ENCODE measurements at regions not wholly inside any gene's neighbourhood (a gene's known extent, or its start where the extent isn't known, plus 50 kb on each side); places are given as distances from the start of the nearest gene placed in this dataset.

DNA sequence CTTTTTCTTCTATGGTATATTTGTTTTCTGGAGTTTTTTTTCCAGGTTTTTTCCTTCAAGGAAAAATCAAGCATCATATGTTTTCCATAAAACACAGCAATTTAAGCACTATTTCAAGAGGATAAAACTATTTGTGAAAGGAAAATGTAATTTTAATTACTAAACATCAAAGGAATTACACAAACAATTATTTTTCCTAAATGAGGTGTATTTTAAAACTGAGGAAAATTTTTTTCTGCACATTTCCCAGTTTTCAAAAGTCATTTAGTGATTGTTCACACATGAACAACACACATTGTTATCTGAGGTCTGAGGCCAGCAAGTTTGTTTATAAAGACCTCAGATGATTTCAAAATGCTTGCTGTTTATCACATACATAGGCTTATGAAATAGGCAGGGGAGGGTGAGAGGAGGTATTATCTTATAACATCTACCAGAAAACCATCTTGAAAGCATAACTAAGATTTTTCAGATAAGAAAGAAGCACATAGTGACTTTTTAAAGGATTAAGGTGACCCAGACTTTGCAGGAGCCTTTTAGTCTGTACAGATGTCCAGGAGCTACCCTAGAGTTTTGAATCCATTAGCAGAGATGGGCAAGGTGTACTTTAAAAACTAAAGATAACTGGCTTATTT is 381.6 kb downstream of the GJA1 start:
- TF ChIP-seq EZH2phosphoT487 (IDR thresholded peaks at IDR 0.05; ENCODE audit: borderline replicate concordance, low read length) = no peak
- TF ChIP-seq, protein P1, sequence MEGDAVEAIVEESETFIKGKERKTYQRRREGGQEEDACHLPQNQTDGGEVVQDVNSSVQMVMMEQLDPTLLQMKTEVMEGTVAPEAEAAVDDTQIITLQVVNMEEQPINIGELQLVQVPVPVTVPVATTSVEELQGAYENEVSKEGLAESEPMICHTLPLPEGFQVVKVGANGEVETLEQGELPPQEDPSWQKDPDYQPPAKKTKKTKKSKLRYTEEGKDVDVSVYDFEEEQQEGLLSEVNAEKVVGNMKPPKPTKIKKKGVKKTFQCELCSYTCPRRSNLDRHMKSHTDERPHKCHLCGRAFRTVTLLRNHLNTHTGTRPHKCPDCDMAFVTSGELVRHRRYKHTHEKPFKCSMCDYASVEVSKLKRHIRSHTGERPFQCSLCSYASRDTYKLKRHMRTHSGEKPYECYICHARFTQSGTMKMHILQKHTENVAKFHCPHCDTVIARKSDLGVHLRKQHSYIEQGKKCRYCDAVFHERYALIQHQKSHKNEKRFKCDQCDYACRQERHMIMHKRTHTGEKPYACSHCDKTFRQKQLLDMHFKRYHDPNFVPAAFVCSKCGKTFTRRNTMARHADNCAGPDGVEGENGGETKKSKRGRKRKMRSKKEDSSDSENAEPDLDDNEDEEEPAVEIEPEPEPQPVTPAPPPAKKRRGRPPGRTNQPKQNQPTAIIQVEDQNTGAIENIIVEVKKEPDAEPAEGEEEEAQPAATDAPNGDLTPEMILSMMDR (IDR thresholded peaks at IDR 0.05; ENCODE audit: low read depth, low read length, poor library complexity, severe bottlenecking) = no peak
- Histone ChIP-seq H3K79me2 (ENCODE audit: control insufficient read depth, low read length) (no peaks in the 10 kb centered on the region), H3F3A (ENCODE audit: control insufficient read depth, insufficient read depth) (no peaks in the 10 kb centered on the region), H3K27me3 (ENCODE audit: control insufficient read depth, low read length) (no peaks in the 10 kb centered on the region), H3K27ac (ENCODE audit: low read depth, low read length) (no peak overlapping the region), H3K9me3 (ENCODE audit: control insufficient read depth, insufficient read depth, low read length) (peaks cover 4% of the 10 kb centered on the region; the same call in 1 of the 2 replicates), H4K20me1 (ENCODE audit: control insufficient read depth, insufficient read depth, low read depth, low read length) (no peaks in the 10 kb centered on the region), H3K4me3 (ENCODE audit: low read length) (no peak overlapping the region), H3K9me2 (replicated peaks; ENCODE audit: control insufficient read depth, low read length) (no peaks in the 10 kb centered on the region), H3K4me1 (ENCODE audit: control insufficient read depth, low read length) (no peaks in the 10 kb centered on the region), H3K36me3 (ENCODE audit: control insufficient read depth, low read length) (no peaks in the 10 kb centered on the region), H3K4me2 (ENCODE audit: low read length) (no peak overlapping the region)

DNA sequence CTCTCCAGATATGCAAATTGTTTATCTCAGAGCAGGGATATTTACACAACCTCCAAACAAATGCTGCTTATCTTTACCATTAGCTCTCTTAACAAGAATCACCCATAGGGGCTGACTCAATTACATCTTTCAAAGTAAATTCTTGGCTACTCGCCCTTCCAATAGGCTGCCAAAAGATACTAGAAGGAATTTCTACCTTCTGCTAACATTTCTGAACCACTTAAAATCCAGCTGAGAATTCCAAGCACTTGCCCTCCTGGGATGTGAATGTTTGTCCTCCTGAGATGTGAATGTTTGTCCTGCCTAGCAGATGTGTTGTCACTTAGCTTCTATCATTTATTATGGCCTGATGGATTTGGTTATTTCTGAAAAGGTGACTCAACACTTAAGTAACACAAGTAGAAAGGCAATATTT is 388.0 kb downstream of the GJA1 start:
- Histone ChIP-seq H3K9me3 (ENCODE audit: control insufficient read depth, insufficient read depth, low read length) (peaks cover 4% of the 10 kb centered on the region; the same call in 1 of the 2 replicates), H3K36me3 (ENCODE audit: control insufficient read depth, low read length) (no peaks in the 10 kb centered on the region), H3K4me3 (ENCODE audit: low read length) (no peak overlapping the region), H3K4me1 (ENCODE audit: control insufficient read depth, low read length) (no peaks in the 10 kb centered on the region), H3F3A (ENCODE audit: control insufficient read depth, insufficient read depth) (no peaks in the 10 kb centered on the region), H3K4me2 (ENCODE audit: low read length) (no peak overlapping the region), H3K79me2 (ENCODE audit: control insufficient read depth, low read length) (no peaks in the 10 kb centered on the region), H3K27me3 (ENCODE audit: control insufficient read depth, low read length) (no peaks in the 10 kb centered on the region), H4K20me1 (ENCODE audit: control insufficient read depth, insufficient read depth, low read depth, low read length) (no peaks in the 10 kb centered on the region), H3K27ac (ENCODE audit: low read depth, low read length) (no peak overlapping the region), H3K9me2 (replicated peaks; ENCODE audit: control insufficient read depth, low read length) (no peaks in the 10 kb centered on the region)
- no peak for TF ChIP-seq EZH2phosphoT487 (IDR thresholded peaks at IDR 0.05; ENCODE audit: borderline replicate concordance, low read length)
- TF ChIP-seq, protein P1 (IDR thresholded peaks at IDR 0.05; ENCODE audit: low read depth, low read length, poor library complexity, severe bottlenecking) = no peak

DNA sequence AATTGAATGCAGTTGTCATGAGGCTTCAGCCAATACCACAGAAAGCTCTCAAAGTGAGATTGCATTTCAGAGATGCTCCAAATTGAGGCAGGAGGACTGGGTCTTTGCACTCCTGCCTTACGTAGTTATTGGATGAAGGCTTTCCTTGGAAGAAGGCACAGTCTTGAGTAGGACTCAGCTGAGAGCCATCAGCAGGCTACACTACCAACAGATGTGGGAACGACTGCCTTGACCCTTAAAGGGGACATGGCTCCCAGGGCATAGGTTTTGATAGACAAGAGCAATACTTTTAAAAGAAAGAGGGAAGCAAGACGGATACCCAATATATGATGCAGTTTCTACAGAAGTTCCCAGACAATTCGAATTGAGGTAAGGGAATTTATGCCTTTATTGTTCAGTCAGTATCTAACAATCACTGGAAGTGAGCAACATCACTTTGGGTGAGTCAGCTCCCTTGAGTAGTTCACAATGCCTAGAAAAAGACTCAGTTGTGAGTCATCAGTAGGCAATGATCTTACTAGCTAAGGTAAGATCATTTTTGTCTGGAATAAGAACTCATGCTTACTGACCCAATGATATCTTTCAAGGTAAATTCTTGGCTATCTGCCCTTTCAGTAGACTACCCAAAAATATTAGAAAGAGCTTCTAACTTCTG is 390.8 kb downstream of the GJA1 start:
- Histone ChIP-seq H3K4me3 (ENCODE audit: low read length) (no peak overlapping the region), H3K9me2 (replicated peaks; ENCODE audit: control insufficient read depth, low read length) (no peaks in the 10 kb centered on the region), H3K79me2 (ENCODE audit: control insufficient read depth, low read length) (no peaks in the 10 kb centered on the region), H3K9me3 (ENCODE audit: control insufficient read depth, insufficient read depth, low read length) (no peaks in the 10 kb centered on the region), H4K20me1 (ENCODE audit: control insufficient read depth, insufficient read depth, low read depth, low read length) (no peaks in the 10 kb centered on the region), H3K27me3 (ENCODE audit: control insufficient read depth, low read length) (no peaks in the 10 kb centered on the region), H3K27ac (ENCODE audit: low read depth, low read length) (no peak overlapping the region), H3K4me2 (ENCODE audit: low read length) (no peak overlapping the region), H3K4me1 (ENCODE audit: control insufficient read depth, low read length) (peaks cover 13% of the 10 kb centered on the region), H3K36me3 (ENCODE audit: control insufficient read depth, low read length) (no peaks in the 10 kb centered on the region), H3F3A (ENCODE audit: control insufficient read depth, insufficient read depth) (no peaks in the 10 kb centered on the region)
- TF ChIP-seq, protein P1 (IDR thresholded peaks at IDR 0.05; ENCODE audit: low read depth, low read length, poor library complexity, severe bottlenecking) = no peak
- no peak for TF ChIP-seq EZH2phosphoT487 (IDR thresholded peaks at IDR 0.05; ENCODE audit: borderline replicate concordance, low read length)

All from DOHH2 (cell line).